ENCODE measurements at regions not wholly inside any gene's neighbourhood (a gene's known extent, or its start where the extent isn't known, plus 50 kb on each side); places are given as distances from the start of the nearest gene placed in this dataset.

GRCh38 chr2:71938108-71938507 is 209.6 kb downstream of the CYP26B1 start:
- H3K4me1 ChIP-seq = peaks cover 0 to 21% (median 7%) of the 10 kb centered on the region in 3 donors
- H3K4me3 ChIP-seq = no peak overlapping the region
- H3K27me3 ChIP-seq = no peaks in the 10 kb centered on the region
- intact Hi-C loops (cut with DNase I) = no loop called here
- no peaks in the 10 kb centered on the region for H3K9me3 ChIP-seq
- 80% methylated on average over 1 of the region's 1 CpG; no CpG with 5 or more reads in 1 of the 2 donors for WGBS, 2 donors
- no peaks in the 10 kb centered on the region for H3K36me3 ChIP-seq
- no peak for DNase-seq
- TF ChIP-seq CTCF (IDR thresholded peaks at IDR 0.05) (no peak), POLR2A (IDR thresholded peaks at IDR 0.05) (no peak)
- no peak overlapping the region for H3K27ac ChIP-seq

- intact Hi-C loops (cut with DNase I) = no loop called here
- H3K36me3 ChIP-seq = no peaks in the 10 kb centered on the region
- no peak overlapping the region for H3K4me3 ChIP-seq
- DNase-seq = no peak
- H3K27ac ChIP-seq = no peak overlapping the region
- 89 to 100% methylated on average over 1 of the region's 1 CpG for WGBS, 2 donors
- no peaks in the 10 kb centered on the region for H3K27me3 ChIP-seq
- no peak for TF ChIP-seq CTCF (IDR thresholded peaks at IDR 0.05)
- TF ChIP-seq POLR2A (IDR thresholded peaks at IDR 0.05) = no peak
- H3K4me1 ChIP-seq = peaks cover 0 to 21% (median 7%) of the 10 kb centered on the region in 3 donors
- no peaks in the 10 kb centered on the region for H3K9me3 ChIP-seq
These were observed 210.3 kb downstream of the CYP26B1 start for GRCh38 chr2:71937396-71937795.

GRCh38 chr2:71936076-71937030 is 211.3 kb downstream of the CYP26B1 start:
- DNase-seq = no peak
- 78 to 83% methylated on average over 5 of the region's 5 CpGs for WGBS, 2 donors
- H3K36me3 ChIP-seq = no peaks in the 10 kb centered on the region
- peaks cover 0 to 21% (median 7%) of the 10 kb centered on the region in 3 donors for H3K4me1 ChIP-seq
- no peaks in the 10 kb centered on the region for H3K27me3 ChIP-seq
- H3K9me3 ChIP-seq = no peaks in the 10 kb centered on the region
- H3K4me3 ChIP-seq = no peak overlapping the region
- peak overlapping the region in 2 of 4 donors; percentile 26 to 70 for H3K27ac ChIP-seq
- TF ChIP-seq CTCF (IDR thresholded peaks at IDR 0.05) (no peak), POLR2A (IDR thresholded peaks at IDR 0.05) (no peak)
- intact Hi-C loops (cut with DNase I) = no loop called here

GRCh38 chr2:71935262-71935848 is 212.3 kb downstream of the CYP26B1 start:
- Histone ChIP-seq H3K27me3 (no peaks in the 10 kb centered on the region), H3K4me1 (peaks cover 0 to 22% (median 3%) of the 10 kb centered on the region in 3 donors), H3K27ac (peak overlapping the region in 2 of 4 donors; percentile 68 to 70), H3K4me3 (no peak overlapping the region), H3K9me3 (no peaks in the 10 kb centered on the region), H3K36me3 (no peaks in the 10 kb centered on the region)
- 64 to 72% methylated on average over 3 to 9 of the region's 11 CpGs for WGBS, 2 donors
- intact Hi-C loops (cut with DNase I) = no loop called here
- no peak for DNase-seq
- TF ChIP-seq CTCF (IDR thresholded peaks at IDR 0.05) (no peak), POLR2A (IDR thresholded peaks at IDR 0.05) (no peak)
